ENCODE measurements at regions not wholly inside any gene's neighbourhood (a gene's known extent, or its start where the extent isn't known, plus 50 kb on each side); places are given as distances from the start of the nearest gene placed in this dataset.
"Not testable (repeated sequence)": the region's sequence is repeated elsewhere in the genome, so short reads cannot be mapped to it uniquely, and the experiment has no call there.

DNA sequence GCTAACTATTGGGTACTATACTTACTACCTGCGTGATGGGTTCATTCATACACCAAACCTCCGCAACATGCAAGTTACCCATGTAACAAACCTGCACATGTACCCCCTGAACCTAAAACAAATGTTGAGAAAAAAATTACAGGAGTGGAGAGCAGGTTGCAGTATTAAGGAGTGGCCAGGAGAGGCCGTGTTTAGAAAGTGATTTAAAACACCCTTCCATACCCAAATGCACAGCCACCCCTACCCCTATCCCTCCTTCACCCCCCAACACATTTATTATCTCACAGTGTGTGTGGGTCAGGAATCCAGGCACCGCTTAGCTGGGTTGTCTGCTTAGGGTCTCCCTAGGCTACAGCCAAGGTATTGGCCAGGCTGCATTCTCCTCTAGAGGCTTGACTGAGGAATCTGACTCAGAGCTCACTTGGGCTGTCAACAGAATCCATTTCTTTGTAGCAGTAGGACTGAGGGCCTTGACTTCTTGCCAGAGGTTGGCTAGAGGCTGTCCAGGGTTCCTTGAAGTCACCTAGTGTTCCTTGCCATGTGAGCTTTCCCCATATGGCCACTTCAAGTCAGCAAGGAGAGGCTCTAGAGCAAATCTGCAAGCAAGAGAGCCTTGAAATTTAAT, 115.3 kb upstream of the NBPF8 start:
- H2BK12ac ChIP-seq (ENCODE audit: insufficient read length, low read depth, low read length); H4K91ac ChIP-seq (ENCODE audit: insufficient read length, low read depth, low read length); H3K27me3 ChIP-seq (ENCODE audit: insufficient read depth, low read length); DNase-seq; H3K4me3 Mint-ChIP-seq; H3K56ac ChIP-seq (ENCODE audit: insufficient read length, low read depth, low read length); H3K36me3 Mint-ChIP-seq (ENCODE audit: insufficient read depth in 1 of 3, low read depth in 3 of 3); H3K4me2 ChIP-seq (ENCODE audit: insufficient read depth, insufficient read length, low read length); H3K9ac ChIP-seq (ENCODE audit: extremely low read depth, insufficient read length, low read length); H3K27ac ChIP-seq (ENCODE audit: insufficient read length, low read depth, low read length); H2BK15ac ChIP-seq (ENCODE audit: low read depth, low read length); H3K4me1 ChIP-seq (ENCODE audit: insufficient read depth, low read length); H3K27me3 Mint-ChIP-seq (ENCODE audit: low read depth); H2BK20ac ChIP-seq (ENCODE audit: low read depth, low read length, poor library complexity, severe bottlenecking); H3K9me3 Mint-ChIP-seq; H2BK120ac ChIP-seq (ENCODE audit: low read depth, low read length, poor library complexity, severe bottlenecking); H3K79me2 ChIP-seq (ENCODE audit: insufficient read depth, low read length); H3T11ph ChIP-seq (ENCODE audit: low read length); H4K8ac ChIP-seq (replicated peaks; ENCODE audit: insufficient read length, low read depth, low read length); H3K18ac ChIP-seq (ENCODE audit: insufficient read length, low read depth, low read length); H2AFZ ChIP-seq (ENCODE audit: low read length); H3K23me2 ChIP-seq (ENCODE audit: insufficient read length, low read depth, low read length, poor library complexity, severe bottlenecking); H3K4me1 Mint-ChIP-seq; H3K79me1 ChIP-seq (ENCODE audit: insufficient read depth, low read depth, low read length, poor library complexity, severe bottlenecking); H4K5ac ChIP-seq (ENCODE audit: insufficient read length, low read depth, low read length); H4K20me1 ChIP-seq (ENCODE audit: control insufficient read depth, insufficient read depth, insufficient read length); H3K14ac ChIP-seq (ENCODE audit: insufficient read depth, low read length); H3K27ac Mint-ChIP-seq; H3K23ac ChIP-seq (ENCODE audit: insufficient read length, low read depth, low read length); H3K4ac ChIP-seq (ENCODE audit: low read depth, low read length); H2BK5ac ChIP-seq (ENCODE audit: insufficient read length, low read length); H2AK5ac ChIP-seq (ENCODE audit: insufficient read length, low read length); H3K9me3 ChIP-seq (ENCODE audit: control insufficient read depth, low read depth, low read length): not testable (repeated sequence)
- no CpG with 5 or more reads among the region's 4 CpGs for WGBS (ENCODE audit: extremely low coverage, insufficient read length, low lambda C conversion rate)
- peak; percentile 33; the same call in 1 of the 3 replicates for TF ChIP-seq CTCF (conservative IDR thresholded peaks at IDR 0.05)

- WGBS (ENCODE audit: extremely low coverage, insufficient read length, low lambda C conversion rate), result no CpG with 5 or more reads among the region's 3 CpGs
Observed at GRCh38 chr1:120298487-120298886, 116.3 kb upstream of the NBPF8 start.

More at GRCh38 chr1:120298487-120298886, 116.3 kb upstream of the NBPF8 start:
- H2AK5ac ChIP-seq (ENCODE audit: insufficient read length, low read length); H2BK15ac ChIP-seq (ENCODE audit: low read depth, low read length); H2BK5ac ChIP-seq (ENCODE audit: insufficient read length, low read length); H3K27ac ChIP-seq (ENCODE audit: insufficient read length, low read depth, low read length); H3K9me3 Mint-ChIP-seq; H3K23ac ChIP-seq (ENCODE audit: insufficient read length, low read depth, low read length); H3K4me3 Mint-ChIP-seq; H2BK20ac ChIP-seq (ENCODE audit: low read depth, low read length, poor library complexity, severe bottlenecking); H3K27ac Mint-ChIP-seq; H3K4me1 ChIP-seq (ENCODE audit: insufficient read depth, low read length); H3K79me2 ChIP-seq (ENCODE audit: insufficient read depth, low read length); H3K9ac ChIP-seq (ENCODE audit: extremely low read depth, insufficient read length, low read length); H3K27me3 ChIP-seq (ENCODE audit: insufficient read depth, low read length); H3K36me3 Mint-ChIP-seq (ENCODE audit: insufficient read depth in 1 of 3, low read depth in 3 of 3); H3K23me2 ChIP-seq (ENCODE audit: insufficient read length, low read depth, low read length, poor library complexity, severe bottlenecking); DNase-seq; H2BK120ac ChIP-seq (ENCODE audit: low read depth, low read length, poor library complexity, severe bottlenecking); H3K14ac ChIP-seq (ENCODE audit: insufficient read depth, low read length); H3K4me2 ChIP-seq (ENCODE audit: insufficient read depth, insufficient read length, low read length); H3T11ph ChIP-seq (ENCODE audit: low read length); H4K5ac ChIP-seq (ENCODE audit: insufficient read length, low read depth, low read length); H3K4ac ChIP-seq (ENCODE audit: low read depth, low read length); H2AFZ ChIP-seq (ENCODE audit: low read length); H4K20me1 ChIP-seq (ENCODE audit: control insufficient read depth, insufficient read depth, insufficient read length); H3K4me1 Mint-ChIP-seq; H3K27me3 Mint-ChIP-seq (ENCODE audit: low read depth); H4K91ac ChIP-seq (ENCODE audit: insufficient read length, low read depth, low read length); H2BK12ac ChIP-seq (ENCODE audit: insufficient read length, low read depth, low read length); H3K18ac ChIP-seq (ENCODE audit: insufficient read length, low read depth, low read length); H4K8ac ChIP-seq (replicated peaks; ENCODE audit: insufficient read length, low read depth, low read length); H3K79me1 ChIP-seq (ENCODE audit: insufficient read depth, low read depth, low read length, poor library complexity, severe bottlenecking); H3K9me3 ChIP-seq (ENCODE audit: control insufficient read depth, low read depth, low read length); H3K56ac ChIP-seq (ENCODE audit: insufficient read length, low read depth, low read length): not testable (repeated sequence)

All from H9 (cell line).